ENCODE measurements at regions not wholly inside any gene's neighbourhood (a gene's known extent, or its start where the extent isn't known, plus 50 kb on each side); places are given as distances from the start of the nearest gene placed in this dataset.

- Histone ChIP-seq H3K9ac (ENCODE audit: low read depth, low read length, poor library complexity) (no peak overlapping the region), H2BK12ac (ENCODE audit: low read length) (no peak overlapping the region), H3K36me3 (replicated peaks in 1 of 2; ENCODE audit: control insufficient read depth in 2 of 2, insufficient read depth in 2 of 2, low read length in 2 of 2) (no peaks in the 10 kb centered on the region), H2BK15ac (ENCODE audit: low read length) (no peak overlapping the region), H3K4me3 (ENCODE audit: low read length in 2 of 2) (no peak overlapping the region), H3K23ac (ENCODE audit: low read depth, low read length, poor library complexity) (no peak overlapping the region), H3K27me3 (ENCODE audit: control insufficient read depth in 3 of 3, insufficient read depth in 3 of 3, low read depth in 1 of 3, low read length in 3 of 3) (no peaks in the 10 kb centered on the region), H2BK5ac (ENCODE audit: low read length) (no peak overlapping the region), H3K79me1 (ENCODE audit: low read depth, low read length) (no peaks in the 10 kb centered on the region), H2AK5ac (ENCODE audit: low read depth, low read length) (no peak overlapping the region), H3K4ac (ENCODE audit: low read length) (no peak overlapping the region), H2BK120ac (ENCODE audit: low read depth, low read length) (no peak overlapping the region), H3K4me2 (ENCODE audit: insufficient read depth, low read length, poor library complexity, severe bottlenecking) (no peak overlapping the region), H4K91ac (ENCODE audit: low read depth, low read length, poor library complexity) (no peak overlapping the region), H4K8ac (ENCODE audit: low read depth, low read length) (no peak overlapping the region), H3K18ac (ENCODE audit: low read length) (no peak overlapping the region), H3K14ac (ENCODE audit: low read length) (no peak overlapping the region), H3K4me1 (ENCODE audit: control insufficient read depth in 2 of 2, insufficient read depth in 1 of 2, low read depth in 1 of 2, low read length in 2 of 2) (peaks cover 7 to 10% of the 10 kb centered on the region in 2 donors), H3K9me3 (replicated peaks in 1 of 2; ENCODE audit: control insufficient read depth in 2 of 2, insufficient read depth in 1 of 2, low read depth in 1 of 2, low read length in 2 of 2) (no peaks in the 10 kb centered on the region), H3K27ac (replicated peaks; ENCODE audit: low read length) (no peak overlapping the region), H2AFZ (ENCODE audit: low read length) (no peak overlapping the region)
- no peak for DNase-seq (ENCODE audit: low spot score)
- WGBS, 2 donors (ENCODE audit: extremely low coverage in 2 of 2, insufficient read length in 2 of 2, insufficient replicate concordance in 1 of 2) = no CpG with 5 or more reads among the region's 2 CpGs
These were observed 790.5 kb downstream of the RNF144A start for GRCh38 chr2:7707723-7708122.

DNA sequence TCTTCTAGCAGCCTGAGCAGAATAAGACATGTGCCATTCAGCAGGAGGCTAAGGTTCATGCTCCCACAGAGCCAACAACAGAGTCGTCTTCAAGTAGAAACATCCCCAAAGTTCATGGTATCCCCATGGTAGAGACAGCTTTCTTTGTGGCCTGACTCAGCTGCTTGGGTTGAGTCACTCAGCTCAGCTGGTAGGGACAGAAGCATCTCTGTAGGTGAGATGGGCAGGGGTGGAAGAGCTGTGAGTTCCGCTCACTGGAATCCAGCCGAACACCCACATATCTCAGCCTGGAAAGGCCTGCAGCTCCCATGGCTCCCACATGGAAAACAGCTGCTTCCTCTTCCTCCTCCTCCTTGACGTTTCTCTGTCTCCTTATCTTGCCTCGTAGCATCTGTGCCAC is 792.7 kb downstream of the RNF144A start:
- Histone ChIP-seq H2BK120ac (ENCODE audit: low read depth, low read length) (no peak overlapping the region), H4K8ac (ENCODE audit: low read depth, low read length) (no peak overlapping the region), H2BK5ac (ENCODE audit: low read length) (no peak overlapping the region), H3K23ac (ENCODE audit: low read depth, low read length, poor library complexity) (no peak overlapping the region), H3K36me3 (replicated peaks in 1 of 2; ENCODE audit: control insufficient read depth in 2 of 2, insufficient read depth in 2 of 2, low read length in 2 of 2) (no peaks in the 10 kb centered on the region), H3K4me1 (ENCODE audit: control insufficient read depth in 2 of 2, insufficient read depth in 1 of 2, low read depth in 1 of 2, low read length in 2 of 2) (peaks cover 0 to 3% of the 10 kb centered on the region in 2 donors), H3K4me2 (ENCODE audit: insufficient read depth, low read length, poor library complexity, severe bottlenecking) (no peak overlapping the region), H3K18ac (ENCODE audit: low read length) (peak overlapping the region; percentile 54), H3K4ac (ENCODE audit: low read length) (no peak overlapping the region), H3K14ac (ENCODE audit: low read length) (no peak overlapping the region), H2AFZ (ENCODE audit: low read length) (no peak overlapping the region), H4K91ac (ENCODE audit: low read depth, low read length, poor library complexity) (no peak overlapping the region), H2BK15ac (ENCODE audit: low read length) (peak overlapping the region; percentile 32), H2AK5ac (ENCODE audit: low read depth, low read length) (no peak overlapping the region), H3K9me3 (replicated peaks in 1 of 2; ENCODE audit: control insufficient read depth in 2 of 2, insufficient read depth in 1 of 2, low read depth in 1 of 2, low read length in 2 of 2) (no peaks in the 10 kb centered on the region), H3K27me3 (ENCODE audit: control insufficient read depth in 3 of 3, insufficient read depth in 3 of 3, low read depth in 1 of 3, low read length in 3 of 3) (no peaks in the 10 kb centered on the region), H2BK12ac (ENCODE audit: low read length) (no peak overlapping the region), H3K4me3 (ENCODE audit: low read length in 2 of 2) (no peak overlapping the region), H3K9ac (ENCODE audit: low read depth, low read length, poor library complexity) (no peak overlapping the region), H3K27ac (replicated peaks; ENCODE audit: low read length) (no peak overlapping the region), H3K79me1 (ENCODE audit: low read depth, low read length) (no peaks in the 10 kb centered on the region)
- WGBS, 2 donors (ENCODE audit: extremely low coverage in 2 of 2, insufficient read length in 2 of 2, insufficient replicate concordance in 1 of 2) = no CpG with 5 or more reads among the region's 5 CpGs
- DNase-seq (ENCODE audit: low spot score) = no peak

DNA sequence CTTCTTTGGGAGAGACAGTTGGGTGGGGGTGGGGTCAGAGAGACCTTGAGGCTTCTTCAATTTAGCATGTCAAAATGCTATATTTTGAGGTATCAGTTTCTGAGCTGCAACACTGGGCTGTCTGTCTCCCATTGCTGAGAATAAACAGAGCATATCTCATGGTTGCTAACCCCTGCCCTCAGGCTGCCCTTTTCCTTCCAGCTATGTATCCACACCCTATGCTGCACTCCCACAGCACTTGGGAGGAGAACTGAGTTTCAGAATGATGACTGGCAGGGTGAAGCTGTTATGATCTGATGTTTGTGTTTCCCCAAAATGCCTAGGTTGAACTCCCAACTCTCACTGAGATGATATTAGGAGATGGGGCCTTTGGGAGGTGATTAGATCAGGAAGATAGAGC is 794.0 kb downstream of the RNF144A start:
- no peak overlapping the region for H2BK15ac ChIP-seq (ENCODE audit: low read length)
- H3K14ac ChIP-seq (ENCODE audit: low read length) = no peak overlapping the region
- no peak overlapping the region for H2BK5ac ChIP-seq (ENCODE audit: low read length)
- H3K9me3 ChIP-seq (replicated peaks in 1 of 2; ENCODE audit: control insufficient read depth in 2 of 2, insufficient read depth in 1 of 2, low read depth in 1 of 2, low read length in 2 of 2) = no peaks in the 10 kb centered on the region
- H3K23ac ChIP-seq (ENCODE audit: low read depth, low read length, poor library complexity) = no peak overlapping the region
- H2BK120ac ChIP-seq (ENCODE audit: low read depth, low read length) = no peak overlapping the region
- H3K18ac ChIP-seq (ENCODE audit: low read length) = no peak overlapping the region
- H3K9ac ChIP-seq (ENCODE audit: low read depth, low read length, poor library complexity) = no peak overlapping the region
- H4K91ac ChIP-seq (ENCODE audit: low read depth, low read length, poor library complexity) = no peak overlapping the region
- H3K4me1 ChIP-seq (ENCODE audit: control insufficient read depth in 2 of 2, insufficient read depth in 1 of 2, low read depth in 1 of 2, low read length in 2 of 2) = peaks cover 0 to 3% of the 10 kb centered on the region in 2 donors
- no peaks in the 10 kb centered on the region for H3K36me3 ChIP-seq (replicated peaks in 1 of 2; ENCODE audit: control insufficient read depth in 2 of 2, insufficient read depth in 2 of 2, low read length in 2 of 2)
- H4K8ac ChIP-seq (ENCODE audit: low read depth, low read length) = no peak overlapping the region
- H3K79me1 ChIP-seq (ENCODE audit: low read depth, low read length) = no peaks in the 10 kb centered on the region
- no peak for DNase-seq (ENCODE audit: low spot score)
- no peak overlapping the region for H3K4me3 ChIP-seq (ENCODE audit: low read length in 2 of 2)
- H3K4me2 ChIP-seq (ENCODE audit: insufficient read depth, low read length, poor library complexity, severe bottlenecking) = no peak overlapping the region
- no peak overlapping the region for H3K4ac ChIP-seq (ENCODE audit: low read length)
- H2BK12ac ChIP-seq (ENCODE audit: low read length) = no peak overlapping the region
- H3K27ac ChIP-seq (replicated peaks; ENCODE audit: low read length) = no peak overlapping the region
- no peaks in the 10 kb centered on the region for H3K27me3 ChIP-seq (ENCODE audit: control insufficient read depth in 3 of 3, insufficient read depth in 3 of 3, low read depth in 1 of 3, low read length in 3 of 3)
- H2AK5ac ChIP-seq (ENCODE audit: low read depth, low read length) = no peak overlapping the region
- H2AFZ ChIP-seq (ENCODE audit: low read length) = no peak overlapping the region

DNA sequence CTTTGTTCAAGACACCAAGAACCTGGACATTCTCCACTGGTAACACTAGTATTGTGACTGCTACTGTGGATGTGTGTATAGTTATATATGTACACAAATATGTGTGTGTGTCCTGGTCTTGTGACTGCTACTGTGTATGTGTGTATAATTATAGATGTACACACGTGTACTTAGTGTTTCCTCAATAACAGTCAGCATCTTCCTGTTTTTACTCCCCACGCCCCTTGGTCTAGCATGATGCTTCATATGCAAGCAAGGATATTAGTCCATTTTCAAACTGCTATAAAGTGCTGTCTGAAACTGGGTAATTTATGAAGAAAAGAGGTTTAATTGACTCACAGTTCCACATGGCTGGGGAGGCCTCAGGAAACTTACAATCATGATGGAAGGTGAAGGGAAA is 802.7 kb downstream of the RNF144A start:
- no peak overlapping the region for H4K91ac ChIP-seq (ENCODE audit: low read depth, low read length, poor library complexity)
- H3K4me1 ChIP-seq (ENCODE audit: control insufficient read depth in 2 of 2, insufficient read depth in 1 of 2, low read depth in 1 of 2, low read length in 2 of 2) = peaks cover 0 to 4% of the 10 kb centered on the region in 2 donors
- WGBS, 2 donors (ENCODE audit: extremely low coverage in 2 of 2, insufficient read length in 2 of 2, insufficient replicate concordance in 1 of 2) = no CpG with 5 or more reads among the region's 2 CpGs
- H2AFZ ChIP-seq (ENCODE audit: low read length) = no peak overlapping the region
- no peak overlapping the region for H2BK15ac ChIP-seq (ENCODE audit: low read length)
- no peak overlapping the region for H2BK5ac ChIP-seq (ENCODE audit: low read length)
- no peak overlapping the region for H2BK120ac ChIP-seq (ENCODE audit: low read depth, low read length)
- H3K9ac ChIP-seq (ENCODE audit: low read depth, low read length, poor library complexity) = no peak overlapping the region
- no peak overlapping the region for H3K18ac ChIP-seq (ENCODE audit: low read length)
- H4K8ac ChIP-seq (ENCODE audit: low read depth, low read length) = no peak overlapping the region
- no peak overlapping the region for H2BK12ac ChIP-seq (ENCODE audit: low read length)
- H3K9me3 ChIP-seq (replicated peaks in 1 of 2; ENCODE audit: control insufficient read depth in 2 of 2, insufficient read depth in 1 of 2, low read depth in 1 of 2, low read length in 2 of 2) = no peaks in the 10 kb centered on the region
- no peak overlapping the region for H3K4me3 ChIP-seq (ENCODE audit: low read length in 2 of 2)
- no peaks in the 10 kb centered on the region for H3K27me3 ChIP-seq (ENCODE audit: control insufficient read depth in 3 of 3, insufficient read depth in 3 of 3, low read depth in 1 of 3, low read length in 3 of 3)
- H3K4ac ChIP-seq (ENCODE audit: low read length) = no peak overlapping the region
- no peak overlapping the region for H3K23ac ChIP-seq (ENCODE audit: low read depth, low read length, poor library complexity)
- H3K4me2 ChIP-seq (ENCODE audit: insufficient read depth, low read length, poor library complexity, severe bottlenecking) = no peak overlapping the region
- H3K27ac ChIP-seq (replicated peaks; ENCODE audit: low read length) = no peak overlapping the region
- no peaks in the 10 kb centered on the region for H3K79me1 ChIP-seq (ENCODE audit: low read depth, low read length)
- H3K36me3 ChIP-seq (replicated peaks in 1 of 2; ENCODE audit: control insufficient read depth in 2 of 2, insufficient read depth in 2 of 2, low read length in 2 of 2) = no peaks in the 10 kb centered on the region
- no peak overlapping the region for H3K14ac ChIP-seq (ENCODE audit: low read length)
- no peak for DNase-seq (ENCODE audit: low spot score)
- H2AK5ac ChIP-seq (ENCODE audit: low read depth, low read length) = no peak overlapping the region

Data from neuronal stem cell (in vitro differentiated cells).